CMK (cell line): ENCODE measurements at regions not wholly inside any gene's neighbourhood (a gene's known extent, or its start where the extent isn't known, plus 50 kb on each side); places are given as distances from the start of the nearest gene placed in this dataset.

Experiments used
- DNase-seq: peaks from one replicate; pipeline ENCODE4 v3.0.0-alpha.2; 2010; ENCODE audit warnings: low read depth

- no peak for DNase-seq
Observed at GRCh38 chr2:239625156-239625845, 224.5 kb upstream of the HDAC4 start.

- DNase-seq = no peak
Observed at GRCh38 chr2:239621611-239622010, 220.8 kb upstream of the HDAC4 start.

GRCh38 chr2:239619369-239619768 is 218.5 kb upstream of the HDAC4 start:
- DNase-seq = no peak

GRCh38 chr2:239616729-239617128 is 215.9 kb upstream of the HDAC4 start:
- no peak for DNase-seq

- no peak for DNase-seq
Observed at GRCh38 chr2:239612133-239612532, 211.3 kb upstream of the HDAC4 start.

- no peak for DNase-seq
Observed at GRCh38 chr2:239611222-239611795, 210.5 kb upstream of the HDAC4 start.

GRCh38 chr2:239610457-239611221 is 209.8 kb upstream of the HDAC4 start:
- no peak for DNase-seq

GRCh38 chr2:239609607-239610310 is 208.9 kb upstream of the HDAC4 start:
- DNase-seq = no peak

- no peak for DNase-seq
Observed at GRCh38 chr2:239609162-239609561, 208.3 kb upstream of the HDAC4 start.

GRCh38 chr2:239608723-239609122 is 207.9 kb upstream of the HDAC4 start:
- no peak for DNase-seq

- DNase-seq = no peak
Observed at GRCh38 chr2:239608260-239608659, 207.4 kb upstream of the HDAC4 start.

- DNase-seq = no peak
Observed at GRCh38 chr2:239607517-239608191, 206.8 kb upstream of the HDAC4 start.

GRCh38 chr2:239606741-239607516 is 206.1 kb upstream of the HDAC4 start:
- DNase-seq = no peak

GRCh38 chr2:239605976-239606375 is 205.2 kb upstream of the HDAC4 start:
- DNase-seq = no peak

- no peak for DNase-seq
Observed at GRCh38 chr2:239605409-239605808, 204.6 kb upstream of the HDAC4 start.

- DNase-seq = no peak
Observed at GRCh38 chr2:239604861-239605260, 204.0 kb upstream of the HDAC4 start.

- DNase-seq = no peak
Observed at GRCh38 chr2:239603411-239604356, 202.9 kb upstream of the HDAC4 start.

GRCh38 chr2:239602290-239603282 is 201.8 kb upstream of the HDAC4 start:
- no peak for DNase-seq

- no peak for DNase-seq
Observed at GRCh38 chr2:239601880-239602279, 201.1 kb upstream of the HDAC4 start.
